SK-MEL-5 (cell line): ENCODE measurements at regions not wholly inside any gene's neighbourhood (a gene's known extent, or its start where the extent isn't known, plus 50 kb on each side); places are given as distances from the start of the nearest gene placed in this dataset.
"Not testable (repeated sequence)": the region's sequence is repeated elsewhere in the genome, so short reads cannot be mapped to it uniquely, and the experiment has no call there.

Experiments used
- DNase-seq: peaks from one replicate; pipeline ENCODE4 v3.0.0-alpha.2; 2016; ENCODE audit warnings: low read depth, low spot score
- in situ Hi-C: cut with HindIII; loops from 2 replicates; pipeline ENCODE4 v1.10.0; 2016; ENCODE audit warnings: low sequenced_read_pairs, high pct_unique_total_duplicates, low pct_unique_long_range_greater_than_20kb

DNA sequence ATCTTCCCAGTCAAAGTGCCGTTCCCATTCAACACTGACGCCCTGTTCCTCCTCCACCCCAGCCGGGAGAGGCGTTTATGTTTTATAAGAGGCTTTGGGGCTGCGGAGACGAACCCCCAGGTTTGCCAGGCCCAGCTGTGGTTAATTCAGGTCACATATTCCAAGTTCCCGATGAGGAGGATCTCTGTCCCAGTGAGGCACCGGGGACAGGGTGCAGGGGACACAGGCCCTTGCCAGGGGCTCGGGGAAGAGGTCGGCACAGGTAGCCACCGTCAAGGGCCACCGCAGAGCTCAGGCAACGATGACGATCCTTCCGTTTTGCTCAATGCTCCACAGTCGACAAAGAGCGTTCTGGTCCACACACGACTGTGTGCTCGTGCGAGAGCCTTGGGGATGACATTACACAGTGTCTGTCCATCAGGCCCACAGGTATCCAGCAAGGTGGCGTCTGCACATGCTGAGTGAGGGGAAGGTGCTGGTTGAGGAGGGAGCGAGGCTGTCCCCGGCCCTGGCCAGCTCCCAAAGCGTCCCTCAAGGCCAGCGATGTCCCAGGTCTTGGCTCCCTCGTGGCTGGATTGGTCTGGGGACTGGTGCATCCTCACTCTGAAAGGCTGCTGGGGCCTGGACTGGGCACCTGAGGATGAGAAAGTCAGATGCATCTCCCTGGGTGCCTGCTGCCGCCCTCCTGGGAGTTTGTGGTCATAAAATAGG, 189.2 kb upstream of the C14orf180 start:
- in situ Hi-C loops: no loop called here
- DNase-seq: no peak

DNA sequence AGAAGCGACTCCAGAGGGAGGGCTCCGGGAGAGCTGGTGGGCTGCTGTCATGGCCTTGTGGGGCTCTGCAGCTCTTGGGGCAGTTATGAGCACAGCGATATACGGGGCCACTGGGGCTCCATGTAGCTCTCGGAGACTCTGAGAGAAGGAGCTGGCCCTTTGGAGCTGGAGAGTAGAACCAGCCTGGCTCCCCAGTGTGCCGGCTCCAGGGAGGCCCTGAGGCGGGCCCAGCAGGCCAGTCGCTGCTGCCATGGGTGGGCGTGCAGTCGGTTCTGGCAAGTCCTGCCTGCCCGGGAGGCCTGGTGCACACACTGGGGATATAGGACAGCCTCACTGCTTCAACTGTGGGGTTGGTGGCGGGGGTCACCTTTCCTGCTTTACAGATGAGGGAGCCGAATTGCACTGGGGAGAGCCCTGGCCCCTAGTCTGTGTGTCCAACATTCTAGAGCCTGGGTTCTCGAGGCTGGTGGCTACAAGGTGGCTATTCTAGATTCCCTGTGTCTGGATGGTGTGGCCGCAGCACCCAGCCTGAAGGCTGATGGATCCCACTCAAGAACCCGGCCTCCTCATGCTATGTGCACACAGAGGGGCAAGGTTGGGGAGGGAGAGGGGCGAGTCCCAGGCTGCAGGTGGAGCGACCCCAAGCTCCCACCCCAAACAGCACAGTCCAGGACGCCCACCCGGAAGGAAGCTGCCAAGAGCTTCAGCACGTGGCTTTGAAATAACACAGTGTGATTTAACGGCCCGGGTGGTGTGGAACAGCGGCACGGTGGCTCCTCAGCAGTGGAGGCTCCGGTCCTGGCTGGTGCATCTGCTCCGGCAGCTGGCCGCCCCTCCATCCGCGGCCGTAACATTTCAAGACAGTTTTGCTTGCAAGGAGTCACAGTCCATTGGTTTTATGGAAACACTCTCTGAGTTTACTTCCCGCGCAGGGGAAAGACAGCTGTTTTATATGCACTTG, 188.3 kb upstream of the C14orf180 start:
- in situ Hi-C loops: no loop called here
- DNase-seq: no peak

DNA sequence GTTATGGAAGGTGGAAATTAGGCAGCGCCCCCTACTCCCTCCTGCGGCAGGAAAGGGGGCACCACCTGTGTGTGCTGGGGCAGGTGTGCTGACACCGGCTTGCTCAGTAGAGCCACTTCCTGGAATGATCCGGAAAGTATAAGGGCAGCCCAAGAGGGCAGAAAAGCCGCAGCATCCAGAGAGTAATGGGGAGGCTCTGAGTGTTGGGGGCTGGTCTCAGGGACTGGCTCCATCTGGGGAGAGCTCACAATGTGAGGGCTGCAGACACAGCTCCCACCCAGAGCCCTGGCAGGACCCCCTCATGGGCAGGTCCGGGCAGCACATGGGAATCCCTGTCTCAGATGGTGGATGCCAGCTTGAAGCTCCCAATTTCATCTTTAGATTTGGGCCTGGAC, 187.6 kb upstream of the C14orf180 start:
- in situ Hi-C loops: no loop called here
- DNase-seq: no peak

DNA sequence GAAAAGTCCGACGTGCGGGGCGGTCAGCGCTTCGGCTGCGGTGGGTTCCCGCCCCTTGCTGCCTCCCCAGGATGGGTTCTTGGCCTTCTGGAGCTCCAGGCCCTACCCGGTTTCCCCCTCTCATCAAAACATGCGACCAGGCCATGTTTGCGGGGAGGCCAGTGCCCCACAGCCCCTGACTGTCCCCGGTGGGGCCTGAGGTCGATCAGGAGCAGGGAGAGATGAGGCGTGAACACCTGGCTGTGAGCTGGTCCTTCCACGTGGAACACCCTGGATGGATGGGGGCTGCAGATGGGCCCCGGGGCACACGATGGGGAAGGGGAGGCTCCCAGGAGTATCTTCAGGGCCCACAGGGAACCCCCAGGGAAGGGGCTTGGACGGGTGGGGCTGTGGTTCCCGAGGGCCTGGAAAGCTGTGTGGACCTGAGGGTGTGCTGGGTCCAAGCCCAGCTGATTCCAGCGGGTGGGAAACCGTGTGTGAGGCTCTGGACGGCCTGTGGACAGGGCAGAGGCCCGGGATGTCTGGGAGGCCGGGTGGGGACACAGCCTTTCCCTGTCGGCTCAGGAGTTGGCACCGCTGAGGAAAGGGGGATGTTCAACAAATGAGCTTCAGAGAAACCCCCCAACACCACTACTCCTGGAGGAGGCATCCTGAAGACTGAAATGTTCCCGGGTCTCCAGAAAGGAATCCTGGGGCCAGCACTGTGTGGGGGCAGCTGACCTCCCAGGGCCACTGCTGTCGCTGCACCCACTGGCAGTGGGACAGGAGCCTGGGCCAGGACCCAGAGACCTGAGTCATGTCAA, 187.0 kb upstream of the C14orf180 start:
- in situ Hi-C loops: no loop called here
- DNase-seq: no peak

DNA sequence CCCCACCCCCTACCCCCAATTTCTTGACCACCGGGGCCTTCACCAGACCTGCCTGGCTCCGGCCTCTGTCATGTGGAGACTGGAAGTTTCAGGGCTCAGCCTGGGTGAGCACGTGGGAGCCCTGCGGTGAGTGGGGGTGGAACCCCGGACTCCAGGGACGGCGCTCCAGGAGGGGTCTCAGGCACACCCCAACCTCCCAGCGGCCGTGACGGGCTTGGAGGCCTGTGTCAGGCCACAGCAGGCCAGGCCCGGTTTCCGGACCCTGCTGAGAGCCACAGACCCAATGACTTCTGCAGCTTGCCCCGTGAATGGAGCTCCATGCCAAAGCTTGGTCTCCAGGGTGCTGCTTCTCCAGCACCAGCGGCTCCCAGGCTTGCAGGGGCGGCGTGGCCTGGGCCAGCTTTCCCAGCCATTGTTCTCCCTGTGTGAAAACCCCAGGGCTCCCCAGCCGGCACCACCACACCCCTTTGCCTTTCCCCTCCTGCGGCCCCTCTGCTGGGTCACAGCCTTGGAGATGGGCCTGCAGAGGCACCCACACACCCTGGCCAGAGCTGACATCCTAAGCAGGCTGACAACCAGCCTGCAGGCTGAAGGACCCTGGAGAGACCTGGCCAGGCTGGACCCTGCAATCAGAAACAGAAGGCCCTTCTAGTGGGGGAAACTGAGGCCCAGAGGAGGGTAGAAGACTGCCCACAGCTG, 186.2 kb upstream of the C14orf180 start:
- DNase-seq: no peak
- in situ Hi-C loops: no loop called here

DNA sequence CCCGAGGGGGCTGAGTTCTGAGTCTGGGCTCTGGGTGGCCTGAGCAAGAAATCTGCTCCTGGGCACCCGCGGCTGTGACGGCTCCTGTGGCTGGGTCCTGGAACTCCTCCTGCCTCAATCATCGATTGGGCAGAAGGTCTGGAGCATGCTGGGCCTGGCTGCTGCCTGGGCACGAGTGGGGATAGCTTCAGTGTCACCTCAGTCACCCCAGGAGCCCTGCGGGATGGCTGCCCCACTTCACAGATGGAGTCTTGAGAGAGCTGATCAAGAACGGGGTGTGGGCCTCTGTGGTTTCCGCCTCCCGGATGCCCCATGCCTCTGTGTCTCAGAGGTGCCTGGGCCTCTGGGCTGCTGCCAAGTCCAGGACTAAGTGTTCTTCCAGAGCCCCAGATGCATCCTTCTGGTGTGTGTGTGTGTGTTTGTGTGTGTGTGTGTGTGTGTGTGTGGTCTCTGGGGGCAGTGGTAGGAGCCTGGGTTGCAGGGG, 185.6 kb upstream of the C14orf180 start:
- in situ Hi-C loops: no loop called here
- DNase-seq: no peak

DNA sequence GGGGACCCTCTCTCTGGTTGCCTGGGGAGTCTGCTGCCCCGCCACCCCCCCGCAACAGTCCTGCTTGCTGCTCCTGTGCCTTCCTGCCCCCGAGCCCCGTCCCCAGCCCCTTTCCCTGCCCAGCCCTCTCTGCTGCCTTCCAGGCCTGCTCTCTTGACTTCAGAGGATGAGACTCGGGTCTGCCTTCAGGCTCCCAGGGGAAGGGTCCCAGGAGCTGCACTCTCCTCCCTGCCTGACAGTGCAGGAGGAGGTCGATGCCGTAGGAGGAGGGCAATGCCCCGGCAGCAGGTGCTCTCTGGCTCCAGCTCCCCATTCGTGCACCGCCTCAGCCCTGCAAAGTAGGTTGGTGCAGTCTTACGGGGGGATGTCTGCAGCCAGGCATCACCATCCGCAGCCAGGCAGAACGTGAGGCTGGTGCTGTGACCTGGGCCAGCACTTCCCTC, 185.1 kb upstream of the C14orf180 start:
- in situ Hi-C loops: no loop called here
- DNase-seq: no peak

DNA sequence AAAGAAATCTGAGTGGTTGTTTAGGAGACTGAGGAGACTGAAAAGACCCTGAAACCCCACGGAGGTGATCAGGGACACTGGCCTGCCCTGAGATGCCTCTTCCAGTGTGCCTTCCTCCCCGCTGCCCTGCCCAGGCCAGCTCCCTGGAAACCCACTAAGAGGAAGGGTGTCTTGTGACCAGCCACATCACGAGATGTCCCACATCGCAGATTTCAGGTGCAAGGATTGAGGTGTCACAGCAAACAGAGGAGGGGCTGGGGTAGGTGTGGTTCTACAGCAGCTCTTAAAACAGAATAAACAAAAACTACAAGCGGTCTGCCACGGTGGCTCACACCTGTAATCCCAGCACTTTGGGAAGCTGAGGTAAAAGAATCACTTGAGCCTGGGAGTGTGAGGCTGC, 184.3 kb upstream of the C14orf180 start:
- in situ Hi-C loops: no loop called here
- no peak for DNase-seq

DNA sequence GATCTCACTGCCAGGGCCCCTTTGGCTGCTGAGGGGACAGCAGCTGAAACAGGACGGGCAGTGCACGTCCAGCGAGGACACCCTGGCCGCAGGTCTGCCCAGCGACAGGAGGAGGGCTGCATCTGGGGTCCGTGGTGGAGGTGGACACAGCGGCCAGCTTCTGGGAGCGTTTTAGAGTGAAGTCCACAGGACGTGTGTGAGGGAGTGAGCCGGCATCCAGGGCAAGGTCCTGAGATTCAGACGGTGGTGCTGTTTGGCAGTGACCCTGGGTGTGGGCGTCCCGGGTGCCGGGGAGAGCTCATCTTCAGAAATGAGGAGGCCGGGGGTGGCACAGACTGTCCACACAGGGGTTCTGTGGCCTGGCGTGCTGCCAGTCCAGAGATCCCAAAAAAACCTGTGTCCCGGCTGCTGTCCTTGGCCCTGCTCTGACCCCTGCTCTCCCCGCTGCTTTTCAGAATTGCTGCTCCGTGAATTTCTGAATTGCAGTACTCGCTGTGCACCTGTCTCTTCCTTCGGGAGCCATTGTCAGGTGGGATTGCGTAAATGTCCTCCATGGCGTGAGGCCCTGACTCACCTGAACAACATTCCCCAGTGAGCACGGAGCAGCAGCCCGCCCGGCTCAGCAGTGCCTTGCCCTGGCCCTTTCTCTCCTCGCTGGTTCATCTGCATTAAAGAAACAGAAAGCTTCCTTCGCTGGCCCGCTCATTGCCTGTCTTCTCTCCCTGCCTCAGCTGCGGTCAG, 183.5 kb upstream of the C14orf180 start:
- in situ Hi-C loops: no loop called here
- no peak for DNase-seq

DNA sequence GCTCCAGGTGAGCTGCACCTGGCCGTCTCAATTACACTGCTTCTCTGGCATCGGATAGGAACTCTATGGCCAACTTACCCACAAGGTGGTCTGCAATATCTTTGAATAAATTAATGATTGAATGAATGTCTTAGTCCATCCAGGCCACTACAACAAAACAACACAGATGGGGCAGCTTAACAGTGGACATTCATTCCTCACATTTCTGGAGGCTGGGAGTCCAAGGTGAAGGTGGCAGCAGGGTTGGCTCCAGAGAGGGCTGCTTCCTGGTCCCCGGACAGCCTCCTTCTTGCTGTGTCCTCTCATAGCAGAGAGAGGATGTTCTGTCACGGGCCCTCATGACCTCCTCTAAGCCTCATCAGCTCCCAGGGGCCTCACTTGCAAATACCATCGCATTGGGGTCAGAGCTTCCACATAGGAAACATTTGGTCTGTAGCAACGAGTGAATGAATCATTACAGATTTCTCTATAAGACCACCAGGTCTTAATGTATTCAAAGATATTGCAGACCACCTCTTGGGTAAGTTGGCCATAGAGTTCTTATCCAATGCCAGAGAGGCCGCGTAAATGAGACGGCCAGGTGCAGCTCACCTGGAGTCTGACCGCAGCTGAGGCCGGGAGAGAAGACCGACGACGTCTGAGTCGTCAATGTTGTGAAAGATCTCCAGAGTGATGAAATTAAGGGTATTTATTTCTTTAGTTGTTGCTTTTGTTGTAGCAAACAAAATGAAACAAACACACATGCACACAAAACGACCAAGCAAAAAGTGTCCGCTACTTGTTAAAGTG, 182.7 kb upstream of the C14orf180 start:
- in situ Hi-C loops: no loop called here
- DNase-seq: no peak

DNA sequence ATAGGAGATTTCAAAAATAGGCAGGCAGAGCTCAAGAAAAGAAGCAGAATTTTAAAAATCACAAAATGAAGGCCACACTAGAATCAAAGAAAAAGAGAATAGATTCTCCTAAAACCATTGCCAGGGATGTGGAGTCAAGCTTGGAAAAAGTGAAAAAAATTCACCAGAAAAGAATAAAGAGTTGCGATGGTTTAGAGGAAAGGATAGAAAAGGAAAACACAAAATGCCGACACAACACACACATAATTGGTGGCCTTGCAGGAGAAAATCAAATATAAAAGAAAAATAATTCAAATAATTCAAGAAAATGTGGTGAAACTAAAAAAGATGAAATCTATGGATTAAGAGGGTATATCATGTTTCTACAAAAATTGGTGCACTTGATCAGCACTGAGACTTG, 181.6 kb upstream of the C14orf180 start:
- in situ Hi-C loops: no loop called here
- no peak for DNase-seq

DNA sequence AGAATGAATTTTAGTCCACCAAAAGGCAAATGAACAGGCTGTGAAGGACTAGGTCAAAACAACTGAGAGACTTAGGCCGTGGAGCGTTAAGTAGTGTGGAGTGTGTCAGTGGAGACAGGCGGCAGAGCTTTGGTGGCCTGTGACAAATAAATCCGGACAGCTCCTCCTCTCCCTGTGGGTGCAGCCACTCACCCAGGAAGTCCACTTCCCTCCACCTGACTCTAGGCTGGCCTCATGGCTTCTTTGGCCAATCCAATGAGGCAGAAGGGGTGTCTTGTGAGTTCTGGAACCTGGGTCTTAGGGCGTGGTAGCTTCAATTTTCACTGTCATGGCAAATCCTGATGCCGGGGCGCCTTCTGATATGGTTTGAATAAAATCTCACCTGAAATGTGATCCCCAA, 180.9 kb upstream of the C14orf180 start:
- in situ Hi-C loops: no loop called here
- DNase-seq: no peak

DNA sequence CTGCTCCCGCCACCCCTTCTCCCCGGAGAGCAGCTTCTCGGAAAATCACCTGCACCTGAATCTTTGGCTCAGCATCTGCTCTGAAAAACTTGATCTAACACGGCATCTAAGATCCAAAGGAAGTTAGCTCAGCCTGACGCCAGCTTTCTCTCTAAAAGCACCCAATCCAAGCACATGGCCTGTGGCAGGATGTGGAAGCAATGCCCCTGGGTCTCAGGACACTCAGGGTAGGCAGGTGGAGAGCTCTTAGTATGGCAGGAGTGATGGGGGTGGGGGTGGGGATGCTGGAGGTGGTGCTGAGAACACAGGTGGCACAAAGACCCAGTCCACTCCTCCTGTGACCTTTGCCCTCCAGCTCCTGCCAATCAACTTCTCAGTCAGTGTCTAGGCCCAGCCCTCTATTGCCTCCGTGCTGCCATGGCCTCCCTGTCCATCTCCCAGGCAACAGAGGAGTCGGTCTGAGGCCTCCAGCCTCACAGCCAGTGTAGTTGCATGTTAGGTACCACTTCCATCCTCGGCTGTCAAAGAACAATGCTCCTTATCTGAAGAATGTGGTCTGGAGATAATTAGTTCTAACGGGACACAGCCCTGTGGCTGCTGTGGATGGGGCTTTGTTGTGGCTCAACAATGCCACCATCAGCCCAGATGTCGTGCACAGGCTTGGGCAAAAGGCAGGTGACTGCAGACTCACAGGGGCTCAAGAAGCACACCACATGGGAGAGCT, 180.0 kb upstream of the C14orf180 start:
- no peak for DNase-seq
- in situ Hi-C loops: no loop called here

DNA sequence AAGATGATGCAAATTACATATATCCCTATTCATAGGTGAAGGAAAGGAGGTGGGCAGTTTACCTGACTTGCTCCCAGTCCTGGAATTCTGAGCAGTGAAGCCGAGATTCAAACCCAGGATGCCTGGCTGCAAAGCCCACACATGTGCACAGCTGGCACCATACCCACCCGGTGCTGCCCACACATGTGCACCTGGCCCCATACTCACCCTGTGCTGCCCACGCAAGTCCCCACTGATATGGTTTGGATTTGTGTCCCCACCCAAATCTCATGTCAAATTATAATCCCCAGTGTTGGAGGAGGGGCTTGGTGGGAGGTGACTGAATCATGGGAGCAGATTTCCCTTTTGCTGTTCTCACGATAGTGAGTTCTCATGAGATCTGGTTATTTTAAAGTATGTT, 179.2 kb upstream of the C14orf180 start:
- in situ Hi-C loops: no loop called here
- DNase-seq: no peak

DNA sequence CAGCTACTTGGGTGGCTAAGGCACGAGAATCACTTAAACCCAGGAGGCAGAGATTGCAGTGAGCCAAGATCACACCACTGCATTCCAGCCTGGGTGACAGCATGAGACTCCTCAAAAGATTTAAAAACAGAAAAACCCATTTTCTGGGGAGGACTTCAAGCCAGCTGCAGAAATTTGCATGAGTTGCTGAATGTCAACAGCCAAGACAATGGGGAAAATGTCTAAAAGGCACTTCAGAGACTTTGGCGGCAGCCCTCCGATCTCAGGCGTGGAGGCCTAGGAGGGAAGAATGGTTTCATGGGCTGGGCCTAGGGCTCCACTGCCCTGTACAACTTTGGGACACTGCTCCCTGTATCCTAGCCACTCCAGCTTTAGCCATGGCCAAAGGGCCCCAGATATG, 177.8 kb upstream of the C14orf180 start:
- in situ Hi-C loops: no loop called here
- no peak for DNase-seq

DNA sequence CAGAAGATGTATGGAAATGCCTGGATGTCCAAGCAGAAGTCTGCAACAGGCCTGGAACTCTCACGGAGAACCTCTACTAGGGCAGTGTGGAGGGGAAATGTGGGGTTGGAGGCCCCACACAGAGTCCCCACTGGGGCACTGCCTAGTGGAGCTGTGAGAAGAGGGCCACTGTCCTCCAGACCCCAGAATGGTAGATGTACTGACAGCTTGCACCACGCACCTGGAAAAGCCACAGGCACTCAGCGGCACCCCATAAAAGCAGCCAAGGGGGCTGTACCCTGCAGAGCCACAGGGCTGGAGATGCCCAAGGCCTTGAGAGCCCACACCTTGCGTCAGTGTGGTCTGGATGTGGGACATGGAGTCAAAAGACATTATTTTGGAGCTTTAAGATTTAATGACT, 177.3 kb upstream of the C14orf180 start:
- in situ Hi-C loops, DNase-seq: not testable (repeated sequence)
